HepG2 (cell line): ENCODE measurements at regions not wholly inside any gene's neighbourhood (a gene's known extent, or its start where the extent isn't known, plus 50 kb on each side); places are given as distances from the start of the nearest gene placed in this dataset.
A peak's percentile ranks its signal among the peaks of the same experiment; 100 is the strongest.

ENCODE experiments used
- ATAC-seq: fragments of 200-7000 bp; cut with Tn5 transposase; 3 replicates; pipeline ENCODE4 v1.9.1; 2020; ENCODE audit warnings: mild to moderate bottlenecking, moderate library complexity
- BruUV-seq: library from RNA; stranded (reverse); fragments of 400-500 nt; replicated peaks from 2 replicates; lab custom pipeline; 2021; lab: Mats Ljungman, UMichigan
- CTCF ChIA-PET: fragments of 300-600 bp; formaldehyde crosslinking; extraction: SDS; loops from one replicate; lab custom pipeline; 2021; ENCODE audit warnings: low total read pairs, inconsistent platforms, low intra/inter-chr PET ratio; lab: Yijun Ruan, JAX
- POLR2A ChIA-PET: fragments of 350-600 bp; sonication (Branson Sonifier 250); formaldehyde crosslinking; loops from one replicate; lab custom pipeline; 2020; ENCODE audit warnings: antibody characterized with exemption, inconsistent platforms; lab: Yijun Ruan, JAX
- DNase-seq: peaks from one replicate; pipeline ENCODE4 v3.0.0-alpha.2; 2015; ENCODE audit warnings: low spot score
- FAIRE-seq: peaks from 3 replicates; lab custom pipeline; 2011; peaks lifted over from hg19 to GRCh38; lab: Jason Lieb, UNC
- H2AFZ ChIP-seq: one replicate; pipeline ENCODE4 v1.6.1; 2011; ENCODE audit warnings: low read length, inconsistent platforms
- H3K27ac ChIP-seq: fragments of 300-600 bp; 3 replicates; pipeline ENCODE4 v1.8.0; 2011; ENCODE audit warnings: mixed run types, mild to moderate bottlenecking, mixed read lengths, low read length, inconsistent platforms; ENCODE audit not compliant: insufficient read depth; ENCODE audit errors: extremely low read length
- H3K27me3 ChIP-seq, 2 experiments: fragments of 200-600 bp in 1 of 2; 2 replicates in 1 of 2; 3 replicates in 1 of 2; pipeline versions ENCODE4 v1.6.0 to v1.8.0; 2011; ENCODE audit warnings: low read length in 2 of 2, mild to moderate bottlenecking in 2 of 2, moderate library complexity in 2 of 2, inconsistent platforms in 1 of 2; ENCODE audit not compliant: insufficient read depth in 2 of 2, control insufficient read depth in 1 of 2
- H3K36me3 ChIP-seq, 2 experiments: fragments of 200-600 bp in 1 of 2; replicated peaks in 1 of 2; 2 replicates in 1 of 2; 3 replicates in 1 of 2; pipeline versions ENCODE4 v1.5.1 to v1.8.0; 2011; ENCODE audit warnings: low read length in 2 of 2, inconsistent platforms in 1 of 2; ENCODE audit not compliant: insufficient read depth in 2 of 2, control insufficient read depth in 1 of 2
- H3K4me1 ChIP-seq: 2 replicates; pipeline ENCODE4 v1.5.1; 2012; ENCODE audit warnings: low read length, inconsistent platforms; ENCODE audit not compliant: insufficient read depth
- H3K4me2 ChIP-seq: 2 replicates; pipeline ENCODE4 v1.6.0; 2011; ENCODE audit warnings: low read depth, low read length, inconsistent platforms
- H3K4me3 ChIP-seq, 3 experiments: fragments of 200-600 bp in 1 of 3; sonication (generic), shearing (Covaris generic) in 1 of 3; replicated peaks in 1 of 3; 2 replicates each; pipeline ENCODE4 v1.5.1; 2011 to 2016; ENCODE audit warnings: low read length in 3 of 3, inconsistent platforms in 2 of 3, low read depth in 2 of 3, mild to moderate bottlenecking in 2 of 3, control low read depth in 1 of 3, mixed read lengths in 1 of 3; ENCODE audit not compliant: insufficient read depth in 1 of 3
- H3K79me2 ChIP-seq: one replicate; pipeline ENCODE4 v1.6.1; 2011; ENCODE audit warnings: low read length, inconsistent platforms; ENCODE audit not compliant: insufficient read depth
- H3K9ac ChIP-seq: 2 replicates; pipeline ENCODE4 v1.6.0; 2011; ENCODE audit warnings: mild to moderate bottlenecking, low read depth, low read length, inconsistent platforms; ENCODE audit not compliant: insufficient read depth
- H3K9me3 ChIP-seq: 2 replicates; pipeline ENCODE4 v1.5.1; 2012; ENCODE audit warnings: mild to moderate bottlenecking, low read length
- H4K20me1 ChIP-seq: 2 replicates; pipeline ENCODE4 v1.6.0; 2011; ENCODE audit warnings: inconsistent platforms, mild to moderate bottlenecking, low read length, moderate library complexity; ENCODE audit not compliant: insufficient read depth
- DR1 ChIP-seq: sonication (generic); formaldehyde crosslinking; IDR thresholded peaks from 2 replicates; pipeline ENCODE4 v1.8.0; 2021; ENCODE audit warnings: mild to moderate bottlenecking, missing genetic modification reagents, inconsistent platforms
- RBFOX2 ChIP-seq: fragments of 200-400 bp; formaldehyde crosslinking; IDR thresholded peaks from 2 replicates; pipeline ENCODE4 v1.6.1; 2017; ENCODE audit warnings: low read depth, mild to moderate bottlenecking, low read length
- SALL2 ChIP-seq: sonication (generic); formaldehyde crosslinking; IDR thresholded peaks from 2 replicates; pipeline ENCODE4 v1.8.1; 2023; ENCODE audit warnings: mild to moderate bottlenecking, missing genetic modification reagents, inconsistent platforms
- SRSF4 ChIP-seq: fragments of 200-400 bp; formaldehyde crosslinking; IDR thresholded peaks from one replicate; pipeline ENCODE4 v1.6.1; 2018; ENCODE audit warnings: mild to moderate bottlenecking, low read depth, low read length, moderate library complexity; ENCODE audit not compliant: poor library complexity, severe bottlenecking
- ZBTB7A ChIP-seq: sonication (generic); formaldehyde crosslinking; IDR thresholded peaks from 2 replicates; pipeline ENCODE4 v1.8.0; 2022; ENCODE audit warnings: mild to moderate bottlenecking, missing genetic modification reagents
- ZNF557 ChIP-seq: sonication (generic); formaldehyde crosslinking; IDR thresholded peaks from 2 replicates; pipeline ENCODE4 v1.4.0; 2020; ENCODE audit warnings: missing genetic modification reagents
- ZNF761 ChIP-seq: sonication (generic); formaldehyde crosslinking; conservative IDR thresholded peaks from 2 replicates; pipeline ENCODE4 v1.4.0; 2020; ENCODE audit warnings: mild to moderate bottlenecking, missing genetic modification reagents
- WGBS: methylation state at CpG from one replicate; pipeline ENCODE4 v1.1.6; 2017; ENCODE audit warnings: low lambda C conversion rate; 5-methylcytosine and 5-hydroxymethylcytosine counted together
- in situ Hi-C: cut with HindIII; loops from 2 replicates; pipeline ENCODE4 v1.10.0; 2017; ENCODE audit warnings: low pct_unique_long_range_greater_than_20kb; ENCODE audit not compliant: extremely low pct_ligation_motif_present
- intact Hi-C: fragments of 100-400 bp; cut with micrococcal nuclease; formaldehyde crosslinking; loops from one replicate; pipeline ENCODE4 v1.10.0; 2022; ENCODE audit not compliant: unreplicated experiment
- TF ChIP-seq, protein P1 (sequence below): sonication (generic); formaldehyde crosslinking; IDR thresholded peaks from 2 replicates; pipeline ENCODE4 v1.9.0; 2021; ENCODE audit warnings: missing genetic modification reagents, mild to moderate bottlenecking, borderline replicate concordance
- TF ChIP-seq, protein P2 (sequence below): fragments of 450-650 bp; IDR thresholded peaks from 2 replicates; pipeline ENCODE4 v1.6.1; 2016

DNA sequence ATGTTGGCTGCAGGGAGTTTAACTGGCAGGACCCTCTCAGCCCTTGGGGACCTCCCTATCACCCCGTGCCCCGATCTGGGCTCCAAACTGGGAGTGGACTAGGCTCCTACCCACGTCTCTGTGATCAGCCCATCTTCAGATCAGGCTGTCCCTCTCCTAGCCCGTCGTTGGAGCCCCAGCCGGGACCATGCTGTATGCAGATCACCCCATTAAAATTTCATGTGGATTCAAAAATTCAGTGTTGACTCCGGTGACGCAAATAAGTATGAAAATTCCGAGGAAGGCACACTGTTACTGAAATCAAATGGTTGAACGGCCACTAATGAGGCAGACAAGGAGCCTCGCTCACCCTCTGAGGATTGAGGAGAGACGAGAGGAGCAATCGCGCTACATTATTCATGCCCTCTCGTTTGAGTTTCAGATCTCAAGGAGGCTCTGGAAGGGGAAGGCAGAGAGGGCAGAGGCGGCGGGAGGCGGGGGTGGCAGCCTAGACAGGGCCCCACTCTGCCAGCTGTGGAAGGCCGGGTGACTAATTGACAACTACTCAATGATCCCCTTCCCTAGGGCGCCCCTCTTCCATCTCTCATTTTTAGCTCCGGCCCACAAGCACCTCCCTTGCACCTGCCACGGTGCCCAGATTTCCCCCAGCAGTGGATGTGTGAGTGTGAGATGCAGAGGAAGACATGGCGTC lies 255.4 kb downstream of the MIAT start (continued):
- TF ChIP-seq, protein P1, sequence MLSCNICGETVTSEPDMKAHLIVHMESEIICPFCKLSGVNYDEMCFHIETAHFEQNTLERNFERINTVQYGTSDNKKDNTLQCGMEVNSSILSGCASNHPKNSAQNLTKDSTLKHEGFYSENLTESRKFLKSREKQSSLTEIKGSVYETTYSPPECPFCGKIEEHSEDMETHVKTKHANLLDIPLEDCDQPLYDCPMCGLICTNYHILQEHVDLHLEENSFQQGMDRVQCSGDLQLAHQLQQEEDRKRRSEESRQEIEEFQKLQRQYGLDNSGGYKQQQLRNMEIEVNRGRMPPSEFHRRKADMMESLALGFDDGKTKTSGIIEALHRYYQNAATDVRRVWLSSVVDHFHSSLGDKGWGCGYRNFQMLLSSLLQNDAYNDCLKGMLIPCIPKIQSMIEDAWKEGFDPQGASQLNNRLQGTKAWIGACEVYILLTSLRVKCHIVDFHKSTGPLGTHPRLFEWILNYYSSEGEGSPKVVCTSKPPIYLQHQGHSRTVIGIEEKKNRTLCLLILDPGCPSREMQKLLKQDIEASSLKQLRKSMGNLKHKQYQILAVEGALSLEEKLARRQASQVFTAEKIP (CRISPR knock-in tag) = no peak
- TF ChIP-seq DR1 (CRISPR knock-in tag) (no peak), SRSF4 (no peak), SALL2 (CRISPR knock-in tag) (no peak)

DNA sequence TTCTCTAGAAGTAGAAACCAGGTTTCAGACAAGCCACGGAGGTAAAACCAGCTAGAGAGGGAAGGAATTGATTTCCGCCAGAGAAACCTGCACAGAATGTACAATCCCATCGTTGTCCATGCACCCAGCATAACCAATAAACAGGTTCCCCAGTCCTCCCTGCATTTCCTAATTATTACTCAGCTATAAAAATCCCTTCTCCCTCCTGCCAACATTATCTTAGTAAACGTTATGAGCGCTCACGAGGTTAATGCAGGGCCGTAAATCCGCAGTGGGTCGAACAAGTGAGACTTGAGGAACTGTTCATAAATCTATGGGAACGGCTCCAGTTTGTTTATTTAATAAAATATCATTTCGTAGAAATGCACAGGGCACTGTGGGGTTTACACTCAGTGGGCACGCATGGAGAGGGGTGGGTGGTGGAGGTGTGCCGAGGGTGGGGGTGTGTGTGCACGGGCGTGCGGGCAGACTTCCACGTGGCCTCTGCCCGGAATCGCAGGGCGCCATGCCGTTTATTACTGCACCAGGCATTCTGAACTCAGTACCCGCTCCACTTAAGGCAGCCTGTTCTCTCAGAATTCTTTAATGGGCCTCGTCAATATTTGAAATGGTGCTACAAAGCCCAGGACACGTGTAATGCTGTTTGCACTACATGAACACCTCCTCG lies 257.3 kb downstream of the MIAT start:
- no TSS peak for BruUV-seq
- peaks cover 0 to 20% of the 10 kb centered on the region in 2 experiments; a peak in 4 of 5 replicates for H3K27me3 ChIP-seq
- intact Hi-C loops = no loop called here

More for the DNA sequence above, 257.3 kb downstream of the MIAT start:
- in situ Hi-C loops = no loop called here
- H3K36me3 ChIP-seq = no peaks in the 10 kb centered on the region
- no peaks in the 10 kb centered on the region for H3K79me2 ChIP-seq
- TF ChIP-seq ZNF557 (CRISPR knock-in tag) (no peak), ZBTB7A (no peak), ZNF761 (CRISPR knock-in tag) (no peak), RBFOX2 (no peak)
- TF ChIP-seq, protein P2, sequence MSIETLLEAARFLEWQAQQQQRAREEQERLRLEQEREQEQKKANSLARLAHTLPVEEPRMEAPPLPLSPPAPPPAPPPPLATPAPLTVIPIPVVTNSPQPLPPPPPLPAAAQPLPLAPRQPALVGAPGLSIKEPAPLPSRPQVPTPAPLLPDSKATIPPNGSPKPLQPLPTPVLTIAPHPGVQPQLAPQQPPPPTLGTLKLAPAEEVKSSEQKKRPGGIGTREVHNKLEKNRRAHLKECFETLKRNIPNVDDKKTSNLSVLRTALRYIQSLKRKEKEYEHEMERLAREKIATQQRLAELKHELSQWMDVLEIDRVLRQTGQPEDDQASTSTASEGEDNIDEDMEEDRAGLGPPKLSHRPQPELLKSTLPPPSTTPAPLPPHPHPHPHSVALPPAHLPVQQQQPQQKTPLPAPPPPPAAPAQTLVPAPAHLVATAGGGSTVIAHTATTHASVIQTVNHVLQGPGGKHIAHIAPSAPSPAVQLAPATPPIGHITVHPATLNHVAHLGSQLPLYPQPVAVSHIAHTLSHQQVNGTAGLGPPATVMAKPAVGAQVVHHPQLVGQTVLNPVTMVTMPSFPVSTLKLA = peak; percentile 50
- DNase-seq (no peak), ATAC-seq (no peak), FAIRE-seq (no peak)
- no peak overlapping the region for H2AFZ ChIP-seq
- no peaks in the 10 kb centered on the region for H3K9me3 ChIP-seq
- H4K20me1 ChIP-seq = no peaks in the 10 kb centered on the region
- CTCF ChIA-PET = no interaction called here
- no peak overlapping the region for H3K4me2 ChIP-seq
- no peak overlapping the region for H3K4me3 ChIP-seq
- 36% methylated on average over 13 of the region's 25 CpGs for WGBS
- H3K4me1 ChIP-seq = no peaks in the 10 kb centered on the region
- H3K27ac ChIP-seq = no peak overlapping the region
- POLR2A ChIA-PET = no interaction called here
- no peak overlapping the region for H3K9ac ChIP-seq
